Aorta (tissue), 5 donors: ENCODE measurements at regions not wholly inside any gene's neighbourhood (a gene's known extent, or its start where the extent isn't known, plus 50 kb on each side); places are given as distances from the start of the nearest gene placed in this dataset.
"Not testable (repeated sequence)": the region's sequence is repeated elsewhere in the genome, so short reads cannot be mapped to it uniquely, and the experiment has no call there.

Experiments used
- ATAC-seq: fragments of 200-7000 bp; cut with Tn5 transposase; one replicate; pipeline ENCODE4 v1.9.1; 2022; ENCODE audit warnings: moderate library complexity; ENCODE audit not compliant: low FRiP score
- DNase-seq, 2 donors: peaks; one replicate each; pipeline ENCODE4 v3.0.0-alpha.2; 2020
- H3K27ac ChIP-seq, 2 donors: one replicate each; pipeline ENCODE4 v1.5.1; 2013; ENCODE audit warnings: low read length in 2 of 2, mild to moderate bottlenecking in 2 of 2, moderate library complexity in 2 of 2, control low read depth in 1 of 2, inconsistent platforms in 1 of 2, low read depth in 1 of 2
- H3K27me3 ChIP-seq, 2 donors: one replicate each; pipeline ENCODE4 v1.6.1; 2013; ENCODE audit warnings: control low read depth in 1 of 2, low read length in 1 of 2, mild to moderate bottlenecking in 1 of 2, moderate library complexity in 1 of 2; ENCODE audit not compliant: insufficient read depth in 2 of 2, control insufficient read depth in 1 of 2
- H3K36me3 ChIP-seq, 2 donors: one replicate each; pipeline ENCODE4 v1.6.1; 2013; ENCODE audit warnings: control low read depth in 1 of 2, low read length in 1 of 2, mild to moderate bottlenecking in 1 of 2; ENCODE audit not compliant: insufficient read depth in 2 of 2, control insufficient read depth in 1 of 2
- H3K4me1 ChIP-seq, 2 donors: one replicate each; pipeline ENCODE4 v1.6.1; 2013; ENCODE audit warnings: low read length in 2 of 2, control low read depth in 1 of 2, mild to moderate bottlenecking in 1 of 2, moderate library complexity in 1 of 2; ENCODE audit not compliant: insufficient read depth in 2 of 2, control insufficient read depth in 1 of 2
- H3K4me3 ChIP-seq, 2 donors: one replicate each; pipeline ENCODE4 v1.5.1; 2013; ENCODE audit warnings: low read length in 2 of 2, control low read depth in 1 of 2, mild to moderate bottlenecking in 1 of 2
- H3K9me3 ChIP-seq: one replicate; pipeline ENCODE4 v1.6.1; 2013; ENCODE audit warnings: mild to moderate bottlenecking, low read length; ENCODE audit not compliant: control insufficient read depth
- WGBS, 2 donors: extraction: QIAGEN DNeasy Blood & Tissue Kit; methylation state at CpG; one replicate each; pipeline ENCODE4 v1.1.7; 2013; 5-methylcytosine and 5-hydroxymethylcytosine counted together
- intact Hi-C, 2 donors: fragments of 100-400 bp; cut with DNase I; formaldehyde crosslinking; loops; one replicate each; pipeline versions ENCODE4 v1.14.2 to v1.15.0; 2022
- donor health status: healthy with polysubstance abuse.
- donor health status: Bipolar disorder and iron deficiency.
- donor health status: DM: no; HTN: no; CAD: no.
- donor health status: DM: no; HTN: no; CAD: no.
- donor health status: DM: yes; HTN: yes; CAD: no.

DNA sequence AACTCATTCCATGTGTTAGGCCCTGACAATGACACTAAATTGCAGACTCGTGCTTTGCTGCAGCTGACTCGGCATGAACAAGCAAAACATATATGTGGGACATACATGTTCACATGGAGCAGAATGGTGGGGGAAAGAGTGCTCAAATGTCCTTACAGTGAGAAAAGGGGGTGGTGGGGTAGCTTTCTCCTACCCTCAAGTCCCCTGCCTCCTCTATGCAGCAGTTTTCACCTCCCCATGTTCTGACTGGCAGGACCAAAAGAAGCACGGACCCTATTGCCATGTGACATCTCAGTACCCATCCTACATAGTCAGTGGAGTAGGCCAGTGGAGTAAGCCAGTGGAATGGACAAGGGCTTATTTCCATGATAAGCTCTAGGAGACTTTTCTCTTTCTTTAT lies 259.3 kb downstream of the TTC32 start:
- intact Hi-C loops: no loop called here
- Histone ChIP-seq H3K27me3 (no peaks in the 10 kb centered on the region), H3K4me1 (peaks cover 0 to 1% of the 10 kb centered on the region in 2 donors), H3K36me3 (no peaks in the 10 kb centered on the region), H3K4me3 (no peak overlapping the region), H3K9me3 (no peaks in the 10 kb centered on the region), H3K27ac (no peak overlapping the region)
- ATAC-seq (no peak), DNase-seq (no peak)
- WGBS, 2 donors: 93 to 99% methylated on average over 3 of the region's 3 CpGs

DNA sequence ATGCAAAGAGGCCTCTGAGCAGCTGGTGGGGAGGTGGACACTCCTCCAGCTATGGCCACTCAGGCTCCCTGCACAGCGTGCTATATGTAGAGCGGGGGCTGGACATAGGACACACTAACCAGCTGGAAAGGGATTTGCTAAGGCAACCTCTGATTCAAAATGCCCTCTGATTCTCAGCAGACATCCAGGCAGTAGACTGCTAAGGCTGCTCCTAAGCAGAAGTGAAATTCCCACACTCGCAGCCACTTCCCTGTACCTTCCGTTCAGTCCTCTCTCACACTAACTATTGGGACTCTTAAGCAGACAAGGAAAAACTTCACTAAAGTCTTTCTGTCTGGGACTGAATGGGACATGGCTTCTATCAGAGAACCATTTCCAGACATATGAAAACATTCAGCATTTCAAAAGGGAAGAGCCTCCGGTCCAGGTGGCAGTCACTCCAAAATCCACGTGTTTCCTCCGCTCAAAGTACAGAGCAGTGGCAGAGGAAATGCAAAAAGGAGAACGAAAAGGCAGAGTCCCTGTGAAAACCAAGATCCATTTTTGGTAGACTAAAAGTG lies 265.8 kb downstream of the TTC32 start:
- Histone ChIP-seq H3K9me3 (no peaks in the 10 kb centered on the region), H3K27ac (no peak overlapping the region), H3K27me3 (no peaks in the 10 kb centered on the region), H3K36me3 (no peaks in the 10 kb centered on the region), H3K4me1 (no peaks in the 10 kb centered on the region), H3K4me3 (no peak overlapping the region)
- intact Hi-C loops: no loop called here
- WGBS, 2 donors: 46 to 48% methylated on average over 8 of the region's 8 CpGs
- DNase-seq (no peak), ATAC-seq (no peak)

DNA sequence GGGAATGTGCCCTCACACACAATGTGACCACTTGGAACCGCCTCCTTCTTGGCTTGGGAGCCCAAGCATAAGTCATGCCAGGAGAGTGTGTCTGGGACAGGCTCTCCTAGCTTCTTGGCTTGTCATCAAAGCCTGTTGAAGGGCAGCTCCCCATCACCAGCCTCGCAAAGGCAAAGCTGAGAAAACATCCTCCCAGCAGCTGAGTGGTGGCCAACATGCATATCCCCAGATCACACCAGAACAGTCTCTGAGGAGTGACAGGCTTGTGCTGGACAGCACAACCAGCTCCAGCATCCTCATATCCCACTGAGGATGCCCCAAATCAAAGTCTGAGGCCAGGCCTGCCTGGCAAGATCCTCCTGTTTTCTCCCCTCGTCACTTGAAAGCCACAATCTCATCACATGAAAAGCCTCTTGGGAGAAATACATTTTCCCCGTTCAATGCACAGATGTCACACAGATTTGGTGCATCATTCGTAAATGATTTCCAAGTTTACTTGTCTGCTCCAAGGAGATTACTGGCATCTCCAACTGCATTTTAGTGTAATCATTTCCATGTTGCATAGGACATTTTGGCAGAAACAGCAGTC lies 269.3 kb downstream of the TTC32 start:
- Histone ChIP-seq H3K9me3 (no peaks in the 10 kb centered on the region), H3K27me3 (no peaks in the 10 kb centered on the region), H3K36me3 (no peaks in the 10 kb centered on the region), H3K4me3 (no peak overlapping the region), H3K27ac (no peak overlapping the region), H3K4me1 (no peaks in the 10 kb centered on the region)
- ATAC-seq (peak; percentile 34), DNase-seq (peak in 1 of 2 donors; percentile 59)
- 31 to 33% methylated on average over 5 of the region's 5 CpGs for WGBS, 2 donors
- intact Hi-C loops: no loop called here

DNA sequence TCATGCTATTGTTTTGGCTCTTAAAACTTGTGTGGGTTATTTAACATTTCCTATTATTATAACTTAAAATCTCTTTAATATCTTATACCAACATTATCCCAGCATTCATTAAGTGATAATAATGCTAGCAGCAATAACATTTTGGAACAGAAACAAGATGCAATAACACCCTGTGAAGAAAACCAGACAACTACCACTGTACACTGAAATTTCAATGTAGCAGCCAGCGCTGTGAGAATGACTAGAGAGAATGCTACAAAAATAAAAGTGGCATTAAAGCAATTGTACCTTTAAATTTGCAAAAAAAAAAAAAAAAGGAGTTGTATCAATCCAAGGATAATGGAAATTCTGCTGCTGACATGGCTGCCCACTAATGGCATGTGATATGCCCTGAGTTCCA lies 269.9 kb downstream of the TTC32 start:
- ATAC-seq (no peak), DNase-seq (no peak)
- H3K4me3 ChIP-seq: no peak overlapping the region
- H3K27ac ChIP-seq: no peak overlapping the region
- H3K9me3 ChIP-seq: no peaks in the 10 kb centered on the region
- H3K27me3 ChIP-seq: no peaks in the 10 kb centered on the region
- H3K4me1 ChIP-seq: no peaks in the 10 kb centered on the region
- H3K36me3 ChIP-seq: no peaks in the 10 kb centered on the region
- WGBS, 2 donors: 26 to 41% methylated on average over 1 of the region's 1 CpG
- intact Hi-C loops: no loop called here

DNA sequence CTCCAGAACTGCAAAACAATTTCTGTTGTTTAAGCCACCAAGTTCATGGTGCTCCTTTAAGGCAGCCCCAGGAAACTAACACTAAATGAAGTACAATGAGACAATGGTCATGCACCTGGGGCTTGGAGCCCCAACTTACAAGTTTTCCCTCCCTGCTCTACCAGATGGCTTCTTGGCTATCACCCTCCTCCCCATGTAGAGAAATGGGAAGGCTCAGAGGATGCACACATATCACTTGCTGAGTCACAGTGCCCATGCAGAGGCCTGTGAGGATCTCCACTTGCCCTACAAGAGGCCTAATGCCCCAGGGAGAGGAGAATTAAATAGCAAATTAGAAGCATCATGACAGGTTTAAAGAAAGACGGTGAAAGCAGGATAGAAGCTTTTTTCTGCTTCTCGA lies 270.9 kb downstream of the TTC32 start:
- Histone ChIP-seq H3K9me3 (no peaks in the 10 kb centered on the region), H3K4me3 (no peak overlapping the region), H3K36me3 (no peaks in the 10 kb centered on the region), H3K4me1 (no peaks in the 10 kb centered on the region), H3K27ac (no peak overlapping the region), H3K27me3 (no peaks in the 10 kb centered on the region)
- DNase-seq (no peak), ATAC-seq (no peak)
- intact Hi-C loops: no loop called here
- WGBS, 2 donors: 81 to 91% methylated on average over 2 of the region's 2 CpGs

DNA sequence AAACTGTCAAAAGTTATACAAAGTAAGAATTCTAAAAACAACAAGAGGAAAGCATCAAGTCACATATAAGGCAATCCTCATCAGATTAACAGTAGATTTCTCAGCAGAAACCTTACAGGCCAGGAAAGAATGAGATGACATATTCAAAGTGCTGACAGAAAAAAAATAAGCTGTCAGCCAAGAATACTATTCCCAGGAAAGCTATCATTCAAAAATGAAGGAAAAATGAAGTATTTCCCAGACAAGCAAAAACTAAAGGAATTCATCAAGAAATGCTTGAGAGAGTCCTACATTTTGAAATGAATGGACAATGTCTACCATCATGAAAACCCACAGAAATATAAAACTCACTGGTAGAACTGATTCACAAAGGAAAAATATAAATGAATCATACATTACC lies 268.9 kb upstream of the OSR1 start:
- Histone ChIP-seq H3K27ac (no peak overlapping the region), H3K4me1 (no peaks in the 10 kb centered on the region), H3K4me3 (no peak overlapping the region), H3K36me3 (no peaks in the 10 kb centered on the region), H3K27me3 (no peaks in the 10 kb centered on the region), H3K9me3 (peaks cover 2% of the 10 kb centered on the region)
- ATAC-seq (no peak), DNase-seq (no peak)
- intact Hi-C loops: no loop called here

DNA sequence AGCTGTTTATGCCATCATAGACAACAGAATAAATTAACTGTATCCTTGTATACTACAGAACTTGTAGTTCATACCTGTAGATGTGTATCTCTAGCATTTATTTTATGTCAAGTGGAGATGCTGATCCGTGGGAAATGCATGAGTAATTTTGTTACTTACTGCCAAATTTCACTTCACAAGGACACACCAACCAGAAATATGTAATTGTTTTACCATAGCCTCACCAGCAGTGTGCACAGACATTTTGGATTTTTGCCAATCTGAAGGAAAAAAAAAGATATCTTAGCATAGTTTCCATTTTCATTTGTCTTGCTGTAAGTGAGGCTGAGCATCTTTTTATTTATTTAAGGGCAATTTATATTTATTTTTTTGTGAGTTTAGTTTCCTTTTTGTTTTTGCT lies 265.1 kb upstream of the OSR1 start:
- no peak for ATAC-seq
- 3% methylated on average over 1 of the region's 1 CpG for WGBS, 2 donors
- no peaks in the 10 kb centered on the region for H3K36me3 ChIP-seq

DNA sequence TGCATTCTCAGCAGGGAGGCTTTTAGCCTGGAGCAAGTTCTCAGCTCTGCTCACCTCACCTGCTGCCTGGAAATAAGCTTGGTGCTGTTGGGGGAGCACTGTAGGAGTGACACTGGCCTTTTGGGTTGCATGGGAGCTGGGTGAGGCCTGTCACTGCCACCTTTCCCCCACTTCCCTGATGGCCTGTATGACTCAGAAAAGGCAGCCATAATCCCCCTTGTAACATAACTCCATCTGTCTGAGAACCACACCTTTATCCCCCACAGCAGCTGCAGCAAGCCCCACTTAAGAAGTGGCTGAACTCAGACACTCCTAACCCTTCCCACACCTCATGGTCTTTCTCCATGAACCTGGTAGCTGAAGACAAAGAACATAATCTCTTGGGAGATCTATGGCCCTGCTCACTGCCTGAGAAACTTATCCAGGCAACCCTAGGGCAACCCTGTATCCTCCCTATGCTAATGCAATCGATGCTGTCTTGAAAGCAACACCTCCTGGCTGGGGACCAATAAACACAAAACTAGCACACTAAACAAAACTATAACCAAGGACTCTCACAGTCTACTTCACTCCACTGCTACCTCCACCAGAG lies 258.9 kb upstream of the OSR1 start:
- no peak overlapping the region for H3K4me3 ChIP-seq
- 73 to 75% methylated on average over 1 of the region's 1 CpG for WGBS, 2 donors
- H3K27me3 ChIP-seq: no peaks in the 10 kb centered on the region
- H3K27ac ChIP-seq: no peak overlapping the region
- no peaks in the 10 kb centered on the region for H3K36me3 ChIP-seq
- ATAC-seq (no peak), DNase-seq (no peak)
- intact Hi-C loops: no loop called here
- no peaks in the 10 kb centered on the region for H3K4me1 ChIP-seq
- H3K9me3 ChIP-seq: no peaks in the 10 kb centered on the region

More for the DNA sequence above, 265.1 kb upstream of the OSR1 start:
- Histone ChIP-seq H3K4me3 (no peak overlapping the region), H3K27ac (no peak overlapping the region), H3K9me3 (peaks cover 2% of the 10 kb centered on the region), H3K27me3 (no peaks in the 10 kb centered on the region), H3K4me1 (no peaks in the 10 kb centered on the region)
- no peak for DNase-seq
- intact Hi-C loops: no loop called here

DNA sequence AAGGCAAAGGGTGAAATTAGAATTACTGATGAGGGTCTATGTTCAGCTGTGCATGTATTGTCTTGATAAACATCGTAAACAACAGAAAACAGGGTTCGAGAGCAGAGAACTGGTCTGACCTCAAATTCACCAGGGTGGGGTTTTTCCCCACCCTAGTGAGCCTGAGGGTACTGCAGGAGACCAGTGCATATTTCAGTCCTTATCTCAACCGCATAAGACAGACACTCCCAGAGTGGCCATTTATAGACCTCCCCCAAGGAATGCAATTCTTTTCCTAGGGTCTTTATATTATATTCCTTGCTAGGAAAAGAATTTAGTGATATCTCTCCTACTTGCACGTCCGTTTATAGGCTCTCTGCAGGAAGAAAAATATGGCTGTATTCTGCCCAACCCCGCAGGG lies 257.0 kb upstream of the OSR1 start:
- intact Hi-C loops, ATAC-seq, H3K36me3 ChIP-seq, H3K4me1 ChIP-seq, H3K27ac ChIP-seq, H3K9me3 ChIP-seq, H3K27me3 ChIP-seq, H3K4me3 ChIP-seq, DNase-seq: not testable (repeated sequence)
- WGBS, 2 donors: 84 to 97% methylated on average over 6 of the region's 6 CpGs
